ENCODE measurements at regions not wholly inside any gene's neighbourhood (a gene's known extent, or its start where the extent isn't known, plus 50 kb on each side); places are given as distances from the start of the nearest gene placed in this dataset.

GRCh38 chr3:111368056-111368455 is 173.9 kb upstream of the CD96 start:
- TF ChIP-seq SP1 (IDR thresholded peaks at IDR 0.05) = no peak
- no peak for TF ChIP-seq FOXM1 (IDR thresholded peaks at IDR 0.05; ENCODE audit: borderline replicate concordance)

Measured in HEK293T (cell line).